Esophagus squamous epithelium (tissue), 5 donors: ENCODE measurements at regions not wholly inside any gene's neighbourhood (a gene's known extent, or its start where the extent isn't known, plus 50 kb on each side); places are given as distances from the start of the nearest gene placed in this dataset.

ENCODE experiments used
- DNase-seq: peaks from one replicate; lab custom pipeline; 2025; lab: John Stamatoyannopoulos, UW
- H3K27ac ChIP-seq, 4 donors: fragments of 200-600 bp; sonication (generic); one replicate each; pipeline ENCODE4 v1.5.1; 2016 to 2019; ENCODE audit warnings: mild to moderate bottlenecking in 1 of 4
- H3K27me3 ChIP-seq, 4 donors: fragments of 200-600 bp; sonication (generic); 1 replicate in 3 of 4; 2 replicates in 1 of 4; pipeline versions ENCODE4 v1.5.1 to v1.6.0; 2017 to 2021; ENCODE audit warnings: antibody characterized with exemption in 1 of 4
- H3K36me3 ChIP-seq, 3 donors: fragments of 200-600 bp; sonication (generic); one replicate each; pipeline ENCODE4 v1.5.1; 2016 to 2019
- H3K4me1 ChIP-seq, 3 donors: fragments of 200-600 bp; sonication (generic); one replicate each; pipeline ENCODE4 v1.5.1; 2017 to 2019
- H3K4me3 ChIP-seq, 4 donors: fragments of 200-600 bp; sonication (generic); 1 replicate in 3 of 4; 2 replicates in 1 of 4; pipeline ENCODE4 v1.5.1; 2016 to 2019; ENCODE audit warnings: mild to moderate bottlenecking in 2 of 4, moderate library complexity in 1 of 4
- H3K9me3 ChIP-seq, 3 donors: fragments of 200-600 bp; sonication (generic); one replicate each; pipeline ENCODE4 v1.5.1; 2016 to 2019
- POLR2A ChIP-seq, 4 donors: fragments of 450-650 bp; IDR thresholded peaks; one replicate each; pipeline ENCODE4 v1.6.1; 2017; ENCODE audit warnings: antibody characterized with exemption in 4 of 4, mild to moderate bottlenecking in 4 of 4, moderate library complexity in 3 of 4
- WGBS, 2 donors: methylation state at CpG; one replicate each; pipeline ENCODE4 v1.1.5; 2018; 5-methylcytosine and 5-hydroxymethylcytosine counted together
- intact Hi-C: fragments of 100-400 bp; cut with DNase I; formaldehyde crosslinking; loops from one replicate; pipeline ENCODE4 v1.15.0; 2022
- TF ChIP-seq, protein P1 (sequence below), 6 experiments: fragments of 450-650 bp in 4 of 6; fragments of 200-600 bp in 2 of 6; sonication (generic) in 2 of 6; IDR thresholded peaks; one replicate each; pipeline ENCODE4 v1.5.1; 2016 to 2019; ENCODE audit warnings: antibody characterized with exemption in 6 of 6, mild to moderate bottlenecking in 4 of 6, moderate library complexity in 4 of 6
- donor health status: DM: yes; HTN: yes; CAD: no.

DNA sequence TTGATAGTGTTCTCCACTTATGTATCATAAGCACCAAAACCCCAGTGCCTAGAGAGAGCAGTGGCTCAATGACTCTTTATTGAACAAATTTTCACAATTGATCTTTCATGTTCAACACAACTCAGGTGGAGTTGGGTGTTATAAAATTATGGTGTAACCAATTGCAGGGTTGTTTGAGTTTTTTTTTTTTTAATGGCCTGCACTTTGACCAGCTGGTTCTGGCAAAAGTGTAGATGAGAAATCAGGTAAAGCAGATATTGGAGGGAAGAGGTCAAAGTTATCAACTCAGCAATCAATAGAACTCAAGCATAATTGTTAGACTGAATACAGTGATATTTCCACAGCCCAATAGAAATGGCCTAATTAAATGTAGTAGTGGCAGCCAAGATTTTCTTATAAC is 1386.3 kb downstream of the SUCLG1 start:
- H3K9me3 ChIP-seq = no peaks in the 10 kb centered on the region
- TF ChIP-seq, protein P1, sequence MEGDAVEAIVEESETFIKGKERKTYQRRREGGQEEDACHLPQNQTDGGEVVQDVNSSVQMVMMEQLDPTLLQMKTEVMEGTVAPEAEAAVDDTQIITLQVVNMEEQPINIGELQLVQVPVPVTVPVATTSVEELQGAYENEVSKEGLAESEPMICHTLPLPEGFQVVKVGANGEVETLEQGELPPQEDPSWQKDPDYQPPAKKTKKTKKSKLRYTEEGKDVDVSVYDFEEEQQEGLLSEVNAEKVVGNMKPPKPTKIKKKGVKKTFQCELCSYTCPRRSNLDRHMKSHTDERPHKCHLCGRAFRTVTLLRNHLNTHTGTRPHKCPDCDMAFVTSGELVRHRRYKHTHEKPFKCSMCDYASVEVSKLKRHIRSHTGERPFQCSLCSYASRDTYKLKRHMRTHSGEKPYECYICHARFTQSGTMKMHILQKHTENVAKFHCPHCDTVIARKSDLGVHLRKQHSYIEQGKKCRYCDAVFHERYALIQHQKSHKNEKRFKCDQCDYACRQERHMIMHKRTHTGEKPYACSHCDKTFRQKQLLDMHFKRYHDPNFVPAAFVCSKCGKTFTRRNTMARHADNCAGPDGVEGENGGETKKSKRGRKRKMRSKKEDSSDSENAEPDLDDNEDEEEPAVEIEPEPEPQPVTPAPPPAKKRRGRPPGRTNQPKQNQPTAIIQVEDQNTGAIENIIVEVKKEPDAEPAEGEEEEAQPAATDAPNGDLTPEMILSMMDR (IDR thresholded peaks at IDR 0.05) = no peak
- no peak for TF ChIP-seq POLR2A (IDR thresholded peaks at IDR 0.05)
- no peaks in the 10 kb centered on the region for H3K4me1 ChIP-seq
- H3K36me3 ChIP-seq = no peaks in the 10 kb centered on the region
- no peaks in the 10 kb centered on the region for H3K27me3 ChIP-seq
- no peak overlapping the region for H3K27ac ChIP-seq
- H3K4me3 ChIP-seq = no peak overlapping the region
- no peak for DNase-seq
- intact Hi-C loops = no loop called here

DNA sequence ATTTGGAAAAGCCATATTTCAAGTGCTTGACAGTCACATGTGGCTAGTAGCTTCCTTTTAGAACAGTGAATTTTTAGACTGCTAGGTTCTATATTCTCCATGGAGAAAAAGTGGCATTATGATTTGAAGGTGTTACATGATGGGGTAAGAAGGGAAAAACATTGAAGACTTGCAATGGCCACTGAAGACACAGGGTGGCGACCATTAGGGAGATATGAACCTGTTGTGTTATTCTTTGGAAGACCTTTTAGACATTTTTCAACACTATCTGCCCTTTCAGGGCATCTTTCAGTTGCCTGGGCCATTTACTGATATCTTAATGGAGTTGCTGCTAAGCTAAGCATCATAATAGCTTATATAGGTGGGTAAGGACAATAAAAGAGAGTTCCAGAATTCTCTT is 1387.2 kb downstream of the SUCLG1 start:
- no peak for TF ChIP-seq POLR2A (IDR thresholded peaks at IDR 0.05)
- TF ChIP-seq, protein P1 (IDR thresholded peaks at IDR 0.05) = no peak
- 58 to 75% methylated on average over 1 of the region's 1 CpG for WGBS, 2 donors
- Histone ChIP-seq H3K4me3 (no peak overlapping the region), H3K36me3 (no peaks in the 10 kb centered on the region), H3K9me3 (no peaks in the 10 kb centered on the region), H3K4me1 (no peaks in the 10 kb centered on the region), H3K27ac (no peak overlapping the region), H3K27me3 (no peaks in the 10 kb centered on the region)
- no peak for DNase-seq
- intact Hi-C loops = no loop called here

DNA sequence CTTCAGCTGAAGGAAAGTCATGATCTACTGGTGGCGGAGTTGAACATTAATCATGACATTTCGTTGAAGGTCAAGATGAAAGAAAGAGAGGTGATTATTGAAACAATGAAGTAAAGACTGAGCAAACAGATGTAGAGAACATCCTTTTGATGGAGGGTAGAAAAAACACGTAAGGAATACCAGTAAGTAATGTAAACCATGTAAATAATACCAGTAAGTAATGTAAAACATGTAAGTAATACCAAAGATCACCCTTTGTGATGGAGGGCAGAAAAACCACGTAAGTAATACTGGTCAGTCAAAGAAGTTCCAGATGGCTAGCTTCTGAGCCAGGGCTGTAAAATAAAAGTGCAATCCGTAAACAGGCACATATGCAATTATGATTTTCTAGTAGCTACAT is 1387.7 kb downstream of the SUCLG1 start:
- H3K4me3 ChIP-seq = no peak overlapping the region
- H3K4me1 ChIP-seq = no peaks in the 10 kb centered on the region
- TF ChIP-seq, protein P1 (IDR thresholded peaks at IDR 0.05) = no peak
- TF ChIP-seq POLR2A (IDR thresholded peaks at IDR 0.05) = no peak
- intact Hi-C loops = no loop called here
- no peaks in the 10 kb centered on the region for H3K9me3 ChIP-seq
- H3K27ac ChIP-seq = no peak overlapping the region
- 61 to 64% methylated on average over 5 of the region's 5 CpGs for WGBS, 2 donors
- DNase-seq = no peak
- no peaks in the 10 kb centered on the region for H3K27me3 ChIP-seq
- H3K36me3 ChIP-seq = no peaks in the 10 kb centered on the region

DNA sequence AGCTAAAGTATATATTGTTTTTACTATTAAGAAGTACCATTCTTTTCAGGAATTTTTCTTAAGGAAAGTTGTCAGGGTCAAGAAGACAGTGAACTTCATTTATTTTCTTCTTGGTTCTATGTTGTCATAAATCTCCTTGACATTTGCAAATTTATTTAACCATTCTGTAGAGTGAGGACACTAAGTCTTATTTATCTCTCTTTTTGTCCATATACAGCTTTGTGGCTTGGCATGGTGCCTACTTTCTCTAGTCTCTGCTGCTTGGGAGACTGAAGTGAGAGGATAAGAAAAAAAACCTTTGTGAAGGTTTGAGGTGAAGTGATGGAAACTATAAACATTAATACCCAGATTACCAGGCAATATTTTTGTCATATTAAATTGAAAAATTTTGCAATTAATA is 1389.4 kb downstream of the SUCLG1 start:
- Histone ChIP-seq H3K27me3 (no peaks in the 10 kb centered on the region), H3K4me3 (no peak overlapping the region), H3K27ac (no peak overlapping the region), H3K9me3 (no peaks in the 10 kb centered on the region), H3K36me3 (no peaks in the 10 kb centered on the region), H3K4me1 (no peaks in the 10 kb centered on the region)
- DNase-seq = no peak
- TF ChIP-seq, protein P1 (IDR thresholded peaks at IDR 0.05) = no peak
- TF ChIP-seq POLR2A (IDR thresholded peaks at IDR 0.05) = no peak
- intact Hi-C loops = no loop called here

DNA sequence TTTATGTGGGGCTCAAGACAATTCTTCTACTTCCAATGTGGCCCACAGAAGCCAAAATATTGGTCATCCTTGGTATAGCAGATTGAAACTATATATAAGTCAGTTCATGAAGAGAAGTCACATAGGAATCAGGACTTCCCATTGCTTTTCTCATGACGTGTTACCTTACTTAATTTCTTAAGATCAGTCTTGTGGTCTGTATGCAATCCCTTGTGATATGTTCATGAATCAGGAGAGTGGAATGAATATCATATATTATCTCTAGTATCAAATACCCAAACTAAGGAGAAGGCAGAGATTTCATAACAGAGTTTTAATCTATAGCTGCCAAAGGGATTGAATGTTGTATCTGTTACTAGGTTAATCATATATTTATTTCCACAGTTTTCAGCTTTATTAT is 1390.4 kb downstream of the SUCLG1 start:
- Histone ChIP-seq H3K27ac (no peak overlapping the region), H3K4me1 (no peaks in the 10 kb centered on the region), H3K4me3 (no peak overlapping the region), H3K9me3 (no peaks in the 10 kb centered on the region), H3K36me3 (no peaks in the 10 kb centered on the region), H3K27me3 (no peaks in the 10 kb centered on the region)
- DNase-seq = no peak
- no peak for TF ChIP-seq POLR2A (IDR thresholded peaks at IDR 0.05)
- TF ChIP-seq, protein P1 (IDR thresholded peaks at IDR 0.05) = no peak
- WGBS, 2 donors = 73 to 81% methylated on average over 1 of the region's 1 CpG
- intact Hi-C loops = no loop called here
